Bronchial epithelial cell (primary cell): ENCODE measurements at regions not wholly inside any gene's neighbourhood (a gene's known extent, or its start where the extent isn't known, plus 50 kb on each side); places are given as distances from the start of the nearest gene placed in this dataset.
"Not testable (repeated sequence)": the region's sequence is repeated elsewhere in the genome, so short reads cannot be mapped to it uniquely, and the experiment has no call there.

Experiments
- DNase-seq: peaks from one replicate; pipeline ENCODE4 v3.0.0-alpha.2; 2010; ENCODE audit warnings: low read depth
- FAIRE-seq: peaks from 2 replicates; lab custom pipeline; 2011; peaks lifted over from hg19 to GRCh38; lab: Jason Lieb, UNC
- H3K27me3 ChIP-seq: 2 replicates; pipeline ENCODE4 v1.5.1; 2011; ENCODE audit warnings: low read length; ENCODE audit not compliant: control insufficient read depth, insufficient read depth
- H3K36me3 ChIP-seq: 2 replicates; pipeline ENCODE4 v1.5.1; 2011; ENCODE audit warnings: low read length; ENCODE audit not compliant: control insufficient read depth, insufficient read depth
- H3K4me3 ChIP-seq: 2 replicates; pipeline ENCODE4 v1.5.1; 2011; ENCODE audit warnings: mild to moderate bottlenecking, low read depth, low read length, control low read depth
- CTCF ChIP-seq: IDR thresholded peaks from 2 replicates; pipeline ENCODE4 v1.5.1; 2011; ENCODE audit warnings: mild to moderate bottlenecking, moderate library complexity, low read length, control low read depth, inconsistent platforms; ENCODE audit not compliant: insufficient read depth, severe bottlenecking

GRCh38 chr10:10712155-10712704 lies 305.4 kb upstream of the CELF2 start:
- no peak overlapping the region for H3K4me3 ChIP-seq
- H3K27me3 ChIP-seq = no peaks in the 10 kb centered on the region
- FAIRE-seq (no peak), DNase-seq (no peak)
- TF ChIP-seq CTCF = no peak
- H3K36me3 ChIP-seq = no peaks in the 10 kb centered on the region

GRCh38 chr10:10714327-10714726 lies 303.3 kb upstream of the CELF2 start:
- FAIRE-seq = no peak
- no peaks in the 10 kb centered on the region for H3K36me3 ChIP-seq
- H3K27me3 ChIP-seq = no peaks in the 10 kb centered on the region
- DNase-seq = no peak
- TF ChIP-seq CTCF = no peak
- no peak overlapping the region for H3K4me3 ChIP-seq

- DNase-seq (no peak), FAIRE-seq (no peak)
- no peak for TF ChIP-seq CTCF
- no peak overlapping the region for H3K4me3 ChIP-seq
- H3K36me3 ChIP-seq = no peaks in the 10 kb centered on the region
- H3K27me3 ChIP-seq = no peaks in the 10 kb centered on the region
These were observed 300.7 kb upstream of the CELF2 start for GRCh38 chr10:10716972-10717371.

GRCh38 chr10:10722422-10722821 lies 295.2 kb upstream of the CELF2 start:
- FAIRE-seq = no peak
- TF ChIP-seq CTCF = no peak
- no peaks in the 10 kb centered on the region for H3K36me3 ChIP-seq
- H3K27me3 ChIP-seq = no peaks in the 10 kb centered on the region
- no peak overlapping the region for H3K4me3 ChIP-seq
- no peak for DNase-seq

GRCh38 chr10:10725196-10725595 lies 292.5 kb upstream of the CELF2 start:
- Histone ChIP-seq H3K36me3 (no peaks in the 10 kb centered on the region), H3K27me3 (no peaks in the 10 kb centered on the region), H3K4me3 (no peak overlapping the region)
- TF ChIP-seq CTCF = no peak
- DNase-seq = no peak
- no peak for FAIRE-seq

- no peak for TF ChIP-seq CTCF
- DNase-seq (no peak), FAIRE-seq (no peak)
- Histone ChIP-seq H3K36me3 (no peaks in the 10 kb centered on the region), H3K4me3 (no peak overlapping the region), H3K27me3 (no peaks in the 10 kb centered on the region)
These were observed 291.6 kb upstream of the CELF2 start for GRCh38 chr10:10726101-10726500.

GRCh38 chr10:10727411-10727810 lies 290.3 kb upstream of the CELF2 start:
- H3K36me3 ChIP-seq, H3K27me3 ChIP-seq, DNase-seq, H3K4me3 ChIP-seq, FAIRE-seq: not testable (repeated sequence)
